ENCODE measurements at regions not wholly inside any gene's neighbourhood (a gene's known extent, or its start where the extent isn't known, plus 50 kb on each side); places are given as distances from the start of the nearest gene placed in this dataset.

DNA sequence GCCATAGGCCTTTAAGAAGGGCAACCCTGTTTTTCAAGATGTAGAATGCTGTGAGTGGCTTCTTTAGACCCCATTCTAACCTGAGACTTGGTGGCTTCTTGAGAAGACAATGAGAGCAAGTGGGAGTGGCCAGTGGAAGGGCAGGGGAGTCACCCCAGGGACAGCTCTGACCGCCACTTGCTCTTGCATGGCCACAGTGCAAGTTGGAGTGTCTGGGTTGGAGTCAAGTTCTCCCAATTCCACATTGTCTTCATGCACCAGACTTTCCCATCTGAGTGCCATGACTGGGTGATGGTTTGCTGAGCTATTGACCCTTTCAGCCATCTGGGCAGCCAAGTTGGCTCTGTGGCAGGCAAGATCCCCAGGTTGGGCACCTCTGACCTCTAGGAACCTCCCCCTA lies 148.0 kb upstream of the SKOR2 start:
- H2BK5ac ChIP-seq (ENCODE audit: low read depth, low read length, poor library complexity, severe bottlenecking) = no peak overlapping the region
- no peak overlapping the region for H3K27ac ChIP-seq (ENCODE audit: insufficient read depth, low read length)
- no peak overlapping the region for H4K8ac ChIP-seq (ENCODE audit: low read depth in 2 of 2, low read length in 2 of 2)
- dilution Hi-C loops (cut with HindIII; ENCODE audit: low sequenced_read_pairs, unreplicated experiment) = no loop called here
- no peaks in the 10 kb centered on the region for H3K27me3 ChIP-seq (ENCODE audit: control insufficient read depth, insufficient read depth, low read length)
- no peak overlapping the region for H3K23ac ChIP-seq (ENCODE audit: low read depth, low read length)
- H3K18ac ChIP-seq (ENCODE audit: low read depth, low read length) = no peak overlapping the region
- no CpG with 5 or more reads among the region's 1 CpG for WGBS, 2 experiments (ENCODE audit: extremely low coverage in 2 of 2, insufficient read length in 1 of 2)
- no peak overlapping the region for H2AK9ac ChIP-seq (replicated peaks; ENCODE audit: low read depth, low read length, poor library complexity)
- TF ChIP-seq, protein P1, sequence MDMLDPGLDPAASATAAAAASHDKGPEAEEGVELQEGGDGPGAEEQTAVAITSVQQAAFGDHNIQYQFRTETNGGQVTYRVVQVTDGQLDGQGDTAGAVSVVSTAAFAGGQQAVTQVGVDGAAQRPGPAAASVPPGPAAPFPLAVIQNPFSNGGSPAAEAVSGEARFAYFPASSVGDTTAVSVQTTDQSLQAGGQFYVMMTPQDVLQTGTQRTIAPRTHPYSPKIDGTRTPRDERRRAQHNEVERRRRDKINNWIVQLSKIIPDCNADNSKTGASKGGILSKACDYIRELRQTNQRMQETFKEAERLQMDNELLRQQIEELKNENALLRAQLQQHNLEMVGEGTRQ (IDR thresholded peaks at IDR 0.05; ENCODE audit: low read depth, low read length) = no peak
- TF ChIP-seq MAFK (IDR thresholded peaks at IDR 0.05; ENCODE audit: low read depth, low read length) (no peak), CHD1 (IDR thresholded peaks at IDR 0.05; ENCODE audit: low read depth, low read length) (no peak), BHLHE40 (IDR thresholded peaks at IDR 0.05; ENCODE audit: low read depth, low read length) (no peak), SMC3 (IDR thresholded peaks at IDR 0.05; ENCODE audit: low read depth, low read length) (no peak), RAD21 (IDR thresholded peaks at IDR 0.05; ENCODE audit: low read length) (no peak), NFE2L2 (IDR thresholded peaks at IDR 0.05; ENCODE audit: low read depth, low read length) (no peak), CEBPB (IDR thresholded peaks at IDR 0.05; ENCODE audit: low read depth, low read length) (no peak), MXI1 (IDR thresholded peaks at IDR 0.05; ENCODE audit: borderline replicate concordance, low read depth, low read length) (no peak), RFX5 (IDR thresholded peaks at IDR 0.05; ENCODE audit: low read depth, low read length) (no peak), POLR2A (IDR thresholded peaks at IDR 0.05; ENCODE audit: low read depth, low read length) (no peak), MAZ (IDR thresholded peaks at IDR 0.05; ENCODE audit: borderline replicate concordance, low read depth, low read length) (no peak), FOS (IDR thresholded peaks at IDR 0.05; ENCODE audit: low read depth, low read length) (no peak), RCOR1 (IDR thresholded peaks at IDR 0.05; ENCODE audit: insufficient replicate concordance, low read length) (no peak)
- TF ChIP-seq, protein P2, sequence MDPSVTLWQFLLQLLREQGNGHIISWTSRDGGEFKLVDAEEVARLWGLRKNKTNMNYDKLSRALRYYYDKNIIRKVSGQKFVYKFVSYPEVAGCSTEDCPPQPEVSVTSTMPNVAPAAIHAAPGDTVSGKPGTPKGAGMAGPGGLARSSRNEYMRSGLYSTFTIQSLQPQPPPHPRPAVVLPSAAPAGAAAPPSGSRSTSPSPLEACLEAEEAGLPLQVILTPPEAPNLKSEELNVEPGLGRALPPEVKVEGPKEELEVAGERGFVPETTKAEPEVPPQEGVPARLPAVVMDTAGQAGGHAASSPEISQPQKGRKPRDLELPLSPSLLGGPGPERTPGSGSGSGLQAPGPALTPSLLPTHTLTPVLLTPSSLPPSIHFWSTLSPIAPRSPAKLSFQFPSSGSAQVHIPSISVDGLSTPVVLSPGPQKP (IDR thresholded peaks at IDR 0.05; ENCODE audit: borderline replicate concordance, low read depth, low read length) = no peak
- TF ChIP-seq, protein P3, sequence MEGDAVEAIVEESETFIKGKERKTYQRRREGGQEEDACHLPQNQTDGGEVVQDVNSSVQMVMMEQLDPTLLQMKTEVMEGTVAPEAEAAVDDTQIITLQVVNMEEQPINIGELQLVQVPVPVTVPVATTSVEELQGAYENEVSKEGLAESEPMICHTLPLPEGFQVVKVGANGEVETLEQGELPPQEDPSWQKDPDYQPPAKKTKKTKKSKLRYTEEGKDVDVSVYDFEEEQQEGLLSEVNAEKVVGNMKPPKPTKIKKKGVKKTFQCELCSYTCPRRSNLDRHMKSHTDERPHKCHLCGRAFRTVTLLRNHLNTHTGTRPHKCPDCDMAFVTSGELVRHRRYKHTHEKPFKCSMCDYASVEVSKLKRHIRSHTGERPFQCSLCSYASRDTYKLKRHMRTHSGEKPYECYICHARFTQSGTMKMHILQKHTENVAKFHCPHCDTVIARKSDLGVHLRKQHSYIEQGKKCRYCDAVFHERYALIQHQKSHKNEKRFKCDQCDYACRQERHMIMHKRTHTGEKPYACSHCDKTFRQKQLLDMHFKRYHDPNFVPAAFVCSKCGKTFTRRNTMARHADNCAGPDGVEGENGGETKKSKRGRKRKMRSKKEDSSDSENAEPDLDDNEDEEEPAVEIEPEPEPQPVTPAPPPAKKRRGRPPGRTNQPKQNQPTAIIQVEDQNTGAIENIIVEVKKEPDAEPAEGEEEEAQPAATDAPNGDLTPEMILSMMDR (conservative IDR thresholded peaks at IDR 0.05; ENCODE audit: low read depth, low read length) = no peak
- H3K79me1 ChIP-seq (ENCODE audit: low read depth in 1 of 2, low read length in 2 of 2) = no peaks in the 10 kb centered on the region
- H2AK5ac ChIP-seq (ENCODE audit: low read depth, low read length) = no peak overlapping the region
- no peak overlapping the region for H3K56ac ChIP-seq (ENCODE audit: extremely low read depth, insufficient read depth, low read length)
- no peak overlapping the region for H2BK120ac ChIP-seq (ENCODE audit: low read depth, low read length)
- H2AFZ ChIP-seq (replicated peaks; ENCODE audit: low read length, poor library complexity) = no peak overlapping the region
- in situ Hi-C loops (cut with MboI; ENCODE audit: low sequenced_read_pairs) = no loop called here
- no peaks in the 10 kb centered on the region for H3K9me1 ChIP-seq (ENCODE audit: insufficient read depth, low read length)
- intact Hi-C loops (cut with micrococcal nuclease) = no loop called here
- no peak overlapping the region for H4K91ac ChIP-seq (ENCODE audit: insufficient read depth, low read depth, low read length)
- H3K9me3 ChIP-seq (ENCODE audit: control insufficient read depth, insufficient read depth, low read length) = peaks cover 16% of the 10 kb centered on the region; the same call in 1 of the 2 replicates
- DNase-seq = no peak
- H3K4me2 ChIP-seq (ENCODE audit: low read depth, low read length) = no peak overlapping the region
- no peak overlapping the region for H3K4me3 ChIP-seq (ENCODE audit: insufficient read depth, low read depth, low read length)
- H3K36me3 ChIP-seq (ENCODE audit: control insufficient read depth, insufficient read depth, low read length) = no peaks in the 10 kb centered on the region
- no peak overlapping the region for H2BK15ac ChIP-seq (ENCODE audit: low read depth, low read length)
- H3K4me1 ChIP-seq (ENCODE audit: control insufficient read depth, insufficient read depth, low read length) = no peaks in the 10 kb centered on the region
- no peak overlapping the region for H3K14ac ChIP-seq (replicated peaks; ENCODE audit: low read depth, low read length)
- ATAC-seq (ENCODE audit: low read depth) = no peak
- H4K20me1 ChIP-seq (ENCODE audit: insufficient read depth, low read length) = no peaks in the 10 kb centered on the region
- ChIA-PET CTCF (no interaction called here), POLR2A (ENCODE audit: unreplicated experiment) (no interaction called here)
- no peak overlapping the region for H3K4ac ChIP-seq (ENCODE audit: low read depth, low read length)
- no peak overlapping the region for H4K5ac ChIP-seq (ENCODE audit: low read depth, low read length)
- no peak overlapping the region for H2BK20ac ChIP-seq (ENCODE audit: low read depth, low read length)
- no peak overlapping the region for H3K9ac ChIP-seq (ENCODE audit: low read depth, low read length)
- BruUV-seq (replicated peaks) = no TSS peak
